T-cell (primary cell): ENCODE measurements at regions not wholly inside any gene's neighbourhood (a gene's known extent, or its start where the extent isn't known, plus 50 kb on each side); places are given as distances from the start of the nearest gene placed in this dataset.

Source experiments
- ATAC-seq, 4 experiments: fragments of 200-7000 bp in 3 of 4; fragments of 150-1000 bp in 1 of 4; cut with Tn5 transposase; replicated peaks in 1 of 4; 1 replicate in 3 of 4; 2 replicates in 1 of 4; pipeline ENCODE4 v1.10.0; 2021; ENCODE audit warnings: moderate library complexity in 3 of 4, mild to moderate bottlenecking in 2 of 4, moderate number of reproducible peaks in 1 of 4
- CTCF ChIA-PET, 2 donors: fragments of 300-600 bp; sonication (Branson Sonifier 250); formaldehyde crosslinking; loops; one replicate each; lab custom pipeline; 2022; ENCODE audit warnings: antibody characterized with exemption in 2 of 2; lab: Charles Lee
- POLR2A ChIA-PET, 2 donors: fragments of 300-600 bp; sonication (Branson Sonifier 250); formaldehyde crosslinking; loops; one replicate each; lab custom pipeline; 2022; ENCODE audit warnings: antibody characterized with exemption in 2 of 2; lab: Charles Lee
- DNase-seq, 35 experiments: peaks; one replicate each; pipeline versions ENCODE4 v3.0.0 to v3.0.0-alpha.2; 2013 to 2023
- H3K27ac ChIP-seq: one replicate; pipeline ENCODE4 v1.5.1; 2013; ENCODE audit warnings: low read length
- H3K27me3 ChIP-seq, 2 experiments: replicated peaks in 1 of 2; 1 replicate in 1 of 2; 2 replicates in 1 of 2; pipeline versions ENCODE4 v1.6.1 to v1.7.0; 2013; ENCODE audit warnings: low read length in 1 of 2, mixed read lengths in 1 of 2; ENCODE audit not compliant: control insufficient read depth in 2 of 2, insufficient read depth in 2 of 2; ENCODE audit errors: extremely low read depth in 1 of 2
- H3K36me3 ChIP-seq, 2 donors: 1 replicate in 1 of 2; 2 replicates in 1 of 2; pipeline versions ENCODE4 v1.6.1 to v1.7.0; 2013; ENCODE audit warnings: low read length in 1 of 2; ENCODE audit not compliant: control insufficient read depth in 2 of 2, insufficient read depth in 1 of 2; ENCODE audit errors: extremely low read depth in 1 of 2
- H3K4me1 ChIP-seq, 2 experiments: 1 replicate in 1 of 2; 2 replicates in 1 of 2; pipeline versions ENCODE4 v1.6.1 to v1.7.0; 2013; ENCODE audit warnings: low read length in 2 of 2, mixed read lengths in 1 of 2; ENCODE audit not compliant: insufficient read depth in 2 of 2, control insufficient read depth in 1 of 2; ENCODE audit errors: extremely low read depth in 1 of 2
- H3K4me3 ChIP-seq, 2 donors: 1 replicate in 1 of 2; 2 replicates in 1 of 2; pipeline versions ENCODE4 v1.5.1 to v1.7.0; 2013; ENCODE audit warnings: mild to moderate bottlenecking in 2 of 2, low read length in 1 of 2, moderate library complexity in 1 of 2; ENCODE audit not compliant: control insufficient read depth in 1 of 2; ENCODE audit errors: extremely low read depth in 1 of 2
- H3K9me3 ChIP-seq: 2 replicates; pipeline ENCODE4 v1.7.0; 2013
- H3K27ac Mint-ChIP-seq, 2 donors: one replicate each; pipeline ENCODE4 v1.8.0; 2020 to 2021; ENCODE audit warnings: mild to moderate bottlenecking in 2 of 2, mixed read lengths in 2 of 2
- H3K27me3 Mint-ChIP-seq, 2 donors: one replicate each; pipeline ENCODE4 v1.8.0; 2021 to 2022; ENCODE audit warnings: mixed read lengths in 2 of 2
- H3K36me3 Mint-ChIP-seq: one replicate; pipeline ENCODE4 v1.8.0; 2021; ENCODE audit warnings: mixed read lengths
- H3K4me1 Mint-ChIP-seq, 3 donors: one replicate each; pipeline ENCODE4 v1.8.0; 2020 to 2022; ENCODE audit warnings: mixed read lengths in 3 of 3, mild to moderate bottlenecking in 1 of 3
- H3K4me3 Mint-ChIP-seq, 3 donors: one replicate each; pipeline ENCODE4 v1.8.0; 2020 to 2022; ENCODE audit warnings: mild to moderate bottlenecking in 3 of 3, mixed read lengths in 3 of 3, moderate library complexity in 3 of 3
- H3K9me3 Mint-ChIP-seq, 3 donors: one replicate each; pipeline ENCODE4 v1.8.0; 2020 to 2022; ENCODE audit warnings: mixed read lengths in 3 of 3
- WGBS: methylation state at CpG from one replicate; pipeline ENCODE4 v1.1.5; 2013; ENCODE audit warnings: missing lambda C conversion rate; ENCODE audit not compliant: insufficient coverage; 5-methylcytosine and 5-hydroxymethylcytosine counted together

DNA sequence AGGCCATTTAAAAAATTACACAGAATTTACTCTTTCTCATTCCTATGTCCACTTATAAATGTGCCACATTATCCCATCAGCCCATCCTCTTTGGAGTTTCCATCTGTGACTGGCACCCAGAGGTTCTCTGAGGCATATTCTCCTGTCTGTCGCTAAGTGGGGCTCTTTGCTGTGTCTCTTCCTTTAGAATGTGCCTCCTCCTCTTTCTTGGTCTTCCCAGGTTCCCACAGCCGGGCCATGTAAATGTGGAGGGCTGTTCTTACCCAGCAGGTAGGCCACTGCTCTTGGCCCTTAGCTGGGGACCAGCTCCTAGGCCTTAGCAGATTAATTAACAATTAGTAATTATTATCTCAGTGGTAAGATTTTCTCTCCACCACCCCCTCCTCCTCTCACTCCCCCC is 167.0 kb downstream of the INSIG2 start:
- H3K4me3 Mint-ChIP-seq: no peak overlapping the region
- ATAC-seq: no peak

GRCh38 chr2:118254116-118254515 is 165.8 kb downstream of the INSIG2 start:
- Mint-ChIP-seq H3K27me3 (peaks cover 20 to 37% of the 10 kb centered on the region in 2 donors), H3K36me3 (no peaks in the 10 kb centered on the region), H3K27ac (no peak overlapping the region), H3K4me1 (no peaks in the 10 kb centered on the region), H3K4me3 (no peak overlapping the region), H3K9me3 (no peaks in the 10 kb centered on the region)
- Histone ChIP-seq H3K27me3 (peaks cover 9% of the 10 kb centered on the region in 2 experiments), H3K9me3 (no peaks in the 10 kb centered on the region), H3K27ac (no peak overlapping the region), H3K4me3 (no peak overlapping the region), H3K4me1 (no peaks in the 10 kb centered on the region), H3K36me3 (no peaks in the 10 kb centered on the region)
- no CpG with 5 or more reads among the region's 2 CpGs for WGBS
- POLR2A ChIA-PET: no interaction called here
- no peak for DNase-seq
- CTCF ChIA-PET: interaction anchor here in 1 of 2 donors (0.5 kb wide), 1 partner anchor 151 kb away, joined by 4 read pairs; no protein-coding TSS in a partner anchor
- ATAC-seq: no peak

More for the DNA sequence above, 167.0 kb downstream of the INSIG2 start:
- peaks cover 9% of the 10 kb centered on the region in 2 experiments for H3K27me3 ChIP-seq
- DNase-seq: no peak
- Mint-ChIP-seq H3K36me3 (no peaks in the 10 kb centered on the region), H3K4me1 (no peaks in the 10 kb centered on the region), H3K27ac (no peak overlapping the region), H3K9me3 (no peaks in the 10 kb centered on the region), H3K27me3 (peaks cover 21 to 27% of the 10 kb centered on the region in 2 donors)
- H3K4me1 ChIP-seq: no peaks in the 10 kb centered on the region
- WGBS: no CpG with 5 or more reads among the region's 2 CpGs
- CTCF ChIA-PET: no interaction called here
- POLR2A ChIA-PET: no interaction called here
- H3K4me3 ChIP-seq: no peak overlapping the region
- no peak overlapping the region for H3K27ac ChIP-seq
- no peaks in the 10 kb centered on the region for H3K9me3 ChIP-seq
- H3K36me3 ChIP-seq: no peaks in the 10 kb centered on the region

GRCh38 chr2:118251427-118251826 is 163.2 kb downstream of the INSIG2 start:
- Histone ChIP-seq H3K9me3 (no peaks in the 10 kb centered on the region), H3K4me3 (no peak overlapping the region), H3K36me3 (no peaks in the 10 kb centered on the region), H3K27ac (no peak overlapping the region), H3K4me1 (no peaks in the 10 kb centered on the region), H3K27me3 (peaks cover 7 to 9% of the 10 kb centered on the region in 2 experiments)
- DNase-seq: no peak
- peaks cover 20 to 31% of the 10 kb centered on the region in 2 donors for H3K27me3 Mint-ChIP-seq
- no peaks in the 10 kb centered on the region for H3K36me3 Mint-ChIP-seq
- 71% methylated on average over 1 of the region's 3 CpGs for WGBS
- no peak for ATAC-seq
- CTCF ChIA-PET: no interaction called here
- H3K9me3 Mint-ChIP-seq: no peaks in the 10 kb centered on the region
- H3K4me3 Mint-ChIP-seq: no peak overlapping the region
- H3K27ac Mint-ChIP-seq: no peak overlapping the region
- no peaks in the 10 kb centered on the region for H3K4me1 Mint-ChIP-seq
- POLR2A ChIA-PET: no interaction called here

GRCh38 chr2:118250463-118250862 is 162.2 kb downstream of the INSIG2 start:
- Histone ChIP-seq H3K27me3 (peaks cover 2 to 5% of the 10 kb centered on the region in 2 experiments), H3K4me3 (no peak overlapping the region), H3K9me3 (no peaks in the 10 kb centered on the region), H3K36me3 (no peaks in the 10 kb centered on the region), H3K4me1 (no peaks in the 10 kb centered on the region), H3K27ac (no peak overlapping the region)
- ChIA-PET POLR2A (no interaction called here), CTCF (no interaction called here)
- no peaks in the 10 kb centered on the region for H3K36me3 Mint-ChIP-seq
- no peaks in the 10 kb centered on the region for H3K9me3 Mint-ChIP-seq
- DNase-seq (no peak), ATAC-seq (no peak)
- peaks cover 17 to 28% of the 10 kb centered on the region in 2 donors for H3K27me3 Mint-ChIP-seq
- WGBS: 52% methylated on average over 4 of the region's 5 CpGs
- H3K27ac Mint-ChIP-seq: no peak overlapping the region
- no peaks in the 10 kb centered on the region for H3K4me1 Mint-ChIP-seq
- no peak overlapping the region for H3K4me3 Mint-ChIP-seq

- H3K4me1 ChIP-seq: no peaks in the 10 kb centered on the region
- no peak for DNase-seq
- H3K4me3 ChIP-seq: no peak overlapping the region
- no peak overlapping the region for H3K27ac Mint-ChIP-seq
- no peak overlapping the region for H3K27ac ChIP-seq
- H3K27me3 Mint-ChIP-seq: peaks cover 14 to 23% of the 10 kb centered on the region in 2 donors
- H3K9me3 ChIP-seq: no peaks in the 10 kb centered on the region
- no peaks in the 10 kb centered on the region for H3K36me3 ChIP-seq
- POLR2A ChIA-PET: interaction anchor here in 1 of 2 donors (0.5 kb wide), 1 partner anchor 50 kb away, joined by 5 read pairs; no protein-coding TSS in a partner anchor
- H3K9me3 Mint-ChIP-seq: no peaks in the 10 kb centered on the region
- no peaks in the 10 kb centered on the region for H3K4me1 Mint-ChIP-seq
- H3K27me3 ChIP-seq: peaks cover 2 to 3% of the 10 kb centered on the region in 2 experiments
- 60% methylated on average over 2 of the region's 4 CpGs for WGBS
- no peaks in the 10 kb centered on the region for H3K36me3 Mint-ChIP-seq
- ATAC-seq: no peak
- H3K4me3 Mint-ChIP-seq: no peak overlapping the region
- CTCF ChIA-PET: no interaction called here
Measured at GRCh38 chr2:118250001-118250400, 161.7 kb downstream of the INSIG2 start.

DNA sequence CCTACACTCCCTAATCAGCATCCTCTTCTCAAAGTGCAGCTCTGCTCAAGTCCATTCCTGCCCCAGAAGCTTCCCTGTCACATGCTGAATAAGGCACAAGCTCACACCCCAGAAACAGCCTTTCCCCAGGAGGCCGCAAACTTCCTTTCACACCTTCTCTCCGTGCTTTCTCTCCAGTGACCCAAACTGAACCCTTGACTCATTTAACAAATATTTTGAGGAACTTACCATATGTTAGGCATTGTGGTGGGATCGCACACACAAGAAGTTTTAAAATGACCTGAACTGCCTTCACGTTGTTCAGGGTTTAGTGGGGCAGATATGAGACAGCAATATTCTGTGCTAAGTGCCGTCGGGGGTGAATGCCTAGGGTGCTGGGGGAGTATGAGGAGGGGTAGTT is 161.3 kb downstream of the INSIG2 start:
- Mint-ChIP-seq H3K4me3 (no peak overlapping the region), H3K27me3 (peaks cover 13 to 28% of the 10 kb centered on the region in 2 donors), H3K36me3 (no peaks in the 10 kb centered on the region), H3K9me3 (no peaks in the 10 kb centered on the region), H3K4me1 (no peaks in the 10 kb centered on the region), H3K27ac (no peak overlapping the region)
- H3K4me1 ChIP-seq: no peaks in the 10 kb centered on the region
- DNase-seq (no peak), ATAC-seq (no peak)
- no peaks in the 10 kb centered on the region for H3K36me3 ChIP-seq
- no peak overlapping the region for H3K27ac ChIP-seq
- no peak overlapping the region for H3K4me3 ChIP-seq
- peaks cover 1 to 3% of the 10 kb centered on the region in 2 experiments for H3K27me3 ChIP-seq
- ChIA-PET POLR2A (interaction anchor here in 1 of 2 donors (0.5 kb wide), 1 partner anchor 50 kb away, joined by 5 read pairs; no protein-coding TSS in a partner anchor), CTCF (no interaction called here)
- no peaks in the 10 kb centered on the region for H3K9me3 ChIP-seq
- WGBS: 60% methylated on average over 1 of the region's 6 CpGs

DNA sequence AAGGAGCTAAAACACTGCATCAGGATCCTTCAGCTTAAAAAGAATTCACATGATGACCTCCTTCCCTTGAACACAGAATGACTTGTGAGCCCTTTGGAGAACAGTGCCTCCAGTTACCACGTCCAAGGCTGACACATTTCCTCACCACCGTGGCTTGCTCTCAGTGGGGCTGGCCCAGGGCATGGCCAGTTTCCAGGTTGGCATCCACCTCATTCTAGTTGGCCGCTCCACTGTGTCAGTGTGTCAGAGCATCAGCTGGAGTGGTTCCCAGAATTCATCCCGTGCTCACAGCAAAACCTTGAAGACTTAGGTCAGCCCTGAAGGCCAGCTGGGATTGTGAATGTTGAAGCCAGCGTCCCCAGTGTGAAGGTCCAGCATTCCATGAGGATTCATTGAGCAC is 158.5 kb downstream of the INSIG2 start:
- Mint-ChIP-seq H3K27ac (no peak overlapping the region), H3K27me3 (peaks cover 26 to 36% of the 10 kb centered on the region in 2 donors), H3K36me3 (no peaks in the 10 kb centered on the region)

More for the DNA sequence above, 158.5 kb downstream of the INSIG2 start:
- WGBS: 70% methylated on average over 5 of the region's 5 CpGs
- ChIA-PET CTCF (no interaction called here), POLR2A (no interaction called here)
- no peaks in the 10 kb centered on the region for H3K9me3 Mint-ChIP-seq
- H3K27me3 ChIP-seq: peaks cover 0 to 4% of the 10 kb centered on the region in 2 experiments
- no peaks in the 10 kb centered on the region for H3K4me1 Mint-ChIP-seq
- no peak overlapping the region for H3K27ac ChIP-seq
- H3K4me3 ChIP-seq: no peak overlapping the region
- no peak for ATAC-seq
- no peaks in the 10 kb centered on the region for H3K4me1 ChIP-seq
- no peak for DNase-seq
- H3K36me3 ChIP-seq: no peaks in the 10 kb centered on the region
- no peaks in the 10 kb centered on the region for H3K9me3 ChIP-seq
- no peak overlapping the region for H3K4me3 Mint-ChIP-seq
